Smooth muscle cell (in vitro differentiated cells): ENCODE measurements at regions not wholly inside any gene's neighbourhood (a gene's known extent, or its start where the extent isn't known, plus 50 kb on each side); places are given as distances from the start of the nearest gene placed in this dataset.

Experiments used
- DNase-seq: peaks from one replicate; lab custom pipeline; 2025; ENCODE audit not compliant: unreplicated experiment; lab: John Stamatoyannopoulos, UW
- H2AFZ ChIP-seq: fragments of 200-600 bp; sonication (generic); 2 replicates; pipeline ENCODE4 v1.6.0; 2016; ENCODE audit warnings: antibody characterized with exemption, low read depth, mild to moderate bottlenecking
- H3F3A ChIP-seq: fragments of 200-600 bp; sonication (generic); 2 replicates; pipeline ENCODE4 v1.6.0; 2017; ENCODE audit warnings: antibody characterized with exemption, low read depth
- H3K27ac ChIP-seq: fragments of 200-600 bp; sonication (generic); 2 replicates; pipeline ENCODE4 v1.5.1; 2016; ENCODE audit warnings: low read depth, mild to moderate bottlenecking
- H3K27me3 ChIP-seq: fragments of 200-600 bp; sonication (generic); 2 replicates; pipeline ENCODE4 v1.6.1; 2016; ENCODE audit warnings: low read depth, mild to moderate bottlenecking
- H3K36me3 ChIP-seq: fragments of 200-600 bp; sonication (generic); 2 replicates; pipeline ENCODE4 v1.5.1; 2016; ENCODE audit warnings: low read depth
- H3K4me1 ChIP-seq: fragments of 200-600 bp; sonication (generic); 2 replicates; pipeline ENCODE4 v1.5.1; 2016; ENCODE audit warnings: low read depth
- H3K4me2 ChIP-seq: fragments of 200-600 bp; sonication (generic); 2 replicates; pipeline ENCODE4 v1.6.0; 2016; ENCODE audit warnings: mild to moderate bottlenecking
- H3K4me3 ChIP-seq: fragments of 200-600 bp; sonication (generic); 2 replicates; pipeline ENCODE4 v1.5.1; 2016; ENCODE audit warnings: mild to moderate bottlenecking
- H3K79me2 ChIP-seq: fragments of 200-600 bp; sonication (generic); 2 replicates; pipeline ENCODE4 v1.6.0; 2016; ENCODE audit warnings: low read depth, mild to moderate bottlenecking
- H3K9ac ChIP-seq: fragments of 200-600 bp; sonication (generic); 2 replicates; pipeline ENCODE4 v1.6.0; 2016; ENCODE audit warnings: low read depth
- H3K9me3 ChIP-seq: fragments of 200-600 bp; sonication (generic); replicated peaks from 2 replicates; pipeline ENCODE4 v1.5.1; 2016; ENCODE audit warnings: low read depth
- H4K20me1 ChIP-seq: fragments of 200-600 bp; sonication (generic); 2 replicates; pipeline ENCODE4 v1.6.0; 2016; ENCODE audit warnings: low read depth
- CTCF ChIP-seq: fragments of 200-600 bp; sonication (generic); IDR thresholded peaks from 2 replicates; pipeline ENCODE4 v1.5.1; 2017; ENCODE audit warnings: borderline replicate concordance, mild to moderate bottlenecking, antibody characterized with exemption; ENCODE audit not compliant: insufficient read depth, poor library complexity, severe bottlenecking
- WGBS: methylation state at CpG from one replicate; pipeline ENCODE4 v1.1.7; 2016; ENCODE audit warnings: low lambda C conversion rate; 5-methylcytosine and 5-hydroxymethylcytosine counted together

- Histone ChIP-seq H3K9me3 (no peaks in the 10 kb centered on the region), H4K20me1 (no peaks in the 10 kb centered on the region), H3K4me3 (no peak overlapping the region), H2AFZ (no peak overlapping the region), H3K9ac (no peak overlapping the region), H3K36me3 (no peaks in the 10 kb centered on the region), H3K4me2 (no peak overlapping the region), H3K4me1 (no peaks in the 10 kb centered on the region), H3K27ac (no peak overlapping the region), H3K27me3 (no peaks in the 10 kb centered on the region), H3F3A (peaks cover 3% of the 10 kb centered on the region), H3K79me2 (no peaks in the 10 kb centered on the region)
- no peak for DNase-seq
- no peak for TF ChIP-seq CTCF
These were observed 182.0 kb upstream of the JAG1 start for GRCh38 chr20:10855778-10856177.

- no peak for TF ChIP-seq CTCF
- no peak overlapping the region for H3K9ac ChIP-seq
- no peaks in the 10 kb centered on the region for H3K36me3 ChIP-seq
- no peak overlapping the region for H3K27ac ChIP-seq
- no peaks in the 10 kb centered on the region for H3K9me3 ChIP-seq
- no peaks in the 10 kb centered on the region for H4K20me1 ChIP-seq
- 100% methylated on average over 1 of the region's 1 CpG for WGBS
- no peak for DNase-seq
- no peaks in the 10 kb centered on the region for H3F3A ChIP-seq
- no peak overlapping the region for H3K4me3 ChIP-seq
- H2AFZ ChIP-seq, result no peak overlapping the region
- no peaks in the 10 kb centered on the region for H3K4me1 ChIP-seq
- no peak overlapping the region for H3K4me2 ChIP-seq
- H3K27me3 ChIP-seq, result no peaks in the 10 kb centered on the region
- no peaks in the 10 kb centered on the region for H3K79me2 ChIP-seq
These were observed 182.6 kb upstream of the JAG1 start for GRCh38 chr20:10856237-10857015.

GRCh38 chr20:10857352-10858070, 183.7 kb upstream of the JAG1 start:
- Histone ChIP-seq H3K27me3 (no peaks in the 10 kb centered on the region), H3K27ac (no peak overlapping the region), H2AFZ (no peak overlapping the region), H3K9me3 (no peaks in the 10 kb centered on the region), H3F3A (no peaks in the 10 kb centered on the region), H3K36me3 (no peaks in the 10 kb centered on the region), H3K4me2 (no peak overlapping the region), H3K4me3 (no peak overlapping the region), H3K4me1 (no peaks in the 10 kb centered on the region), H4K20me1 (no peaks in the 10 kb centered on the region), H3K9ac (no peak overlapping the region), H3K79me2 (no peaks in the 10 kb centered on the region)
- TF ChIP-seq CTCF, result no peak
- WGBS, result 58% methylated on average over 6 of the region's 6 CpGs
- DNase-seq, result no peak
